Fibroblast of pulmonary artery (primary cell): ENCODE measurements at regions not wholly inside any gene's neighbourhood (a gene's known extent, or its start where the extent isn't known, plus 50 kb on each side); places are given as distances from the start of the nearest gene placed in this dataset.

ENCODE experiments used
- DNase-seq: peaks from one replicate; pipeline ENCODE4 v3.0.0-alpha.2; 2010; ENCODE audit warnings: low read depth
- H3K4me3 ChIP-seq: replicated peaks from 2 replicates; pipeline ENCODE4 v1.5.1; 2011; ENCODE audit warnings: low read depth, mild to moderate bottlenecking, control low read depth, low read length, moderate library complexity
- TF ChIP-seq, protein P1 (sequence below): IDR thresholded peaks from 2 replicates; pipeline ENCODE4 v1.5.1; 2011; ENCODE audit warnings: mild to moderate bottlenecking, control low read depth, low read length, inconsistent platforms; ENCODE audit errors: missing control alignments

DNA sequence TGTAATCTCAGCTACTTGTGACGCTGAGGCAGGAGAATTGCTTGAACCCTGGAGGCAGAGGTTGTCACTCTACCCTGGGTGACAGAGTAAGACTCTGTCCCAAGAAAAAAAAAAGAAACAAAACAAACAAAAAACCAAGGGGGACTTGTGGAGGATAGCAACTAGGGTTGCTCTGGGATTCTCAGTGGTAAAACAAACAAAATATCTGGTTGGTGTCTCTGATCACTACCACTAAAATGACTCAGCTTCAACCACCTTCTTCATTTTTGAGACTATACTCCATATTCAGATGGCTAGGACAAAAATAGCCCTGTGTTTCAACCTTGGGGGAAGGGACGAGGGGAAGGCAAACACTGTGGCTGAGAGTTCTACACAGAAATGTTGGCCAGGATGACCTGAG is 110.3 kb downstream of the ARRDC3 start:
- TF ChIP-seq, protein P1, sequence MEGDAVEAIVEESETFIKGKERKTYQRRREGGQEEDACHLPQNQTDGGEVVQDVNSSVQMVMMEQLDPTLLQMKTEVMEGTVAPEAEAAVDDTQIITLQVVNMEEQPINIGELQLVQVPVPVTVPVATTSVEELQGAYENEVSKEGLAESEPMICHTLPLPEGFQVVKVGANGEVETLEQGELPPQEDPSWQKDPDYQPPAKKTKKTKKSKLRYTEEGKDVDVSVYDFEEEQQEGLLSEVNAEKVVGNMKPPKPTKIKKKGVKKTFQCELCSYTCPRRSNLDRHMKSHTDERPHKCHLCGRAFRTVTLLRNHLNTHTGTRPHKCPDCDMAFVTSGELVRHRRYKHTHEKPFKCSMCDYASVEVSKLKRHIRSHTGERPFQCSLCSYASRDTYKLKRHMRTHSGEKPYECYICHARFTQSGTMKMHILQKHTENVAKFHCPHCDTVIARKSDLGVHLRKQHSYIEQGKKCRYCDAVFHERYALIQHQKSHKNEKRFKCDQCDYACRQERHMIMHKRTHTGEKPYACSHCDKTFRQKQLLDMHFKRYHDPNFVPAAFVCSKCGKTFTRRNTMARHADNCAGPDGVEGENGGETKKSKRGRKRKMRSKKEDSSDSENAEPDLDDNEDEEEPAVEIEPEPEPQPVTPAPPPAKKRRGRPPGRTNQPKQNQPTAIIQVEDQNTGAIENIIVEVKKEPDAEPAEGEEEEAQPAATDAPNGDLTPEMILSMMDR, result no peak
- no peak for DNase-seq

DNA sequence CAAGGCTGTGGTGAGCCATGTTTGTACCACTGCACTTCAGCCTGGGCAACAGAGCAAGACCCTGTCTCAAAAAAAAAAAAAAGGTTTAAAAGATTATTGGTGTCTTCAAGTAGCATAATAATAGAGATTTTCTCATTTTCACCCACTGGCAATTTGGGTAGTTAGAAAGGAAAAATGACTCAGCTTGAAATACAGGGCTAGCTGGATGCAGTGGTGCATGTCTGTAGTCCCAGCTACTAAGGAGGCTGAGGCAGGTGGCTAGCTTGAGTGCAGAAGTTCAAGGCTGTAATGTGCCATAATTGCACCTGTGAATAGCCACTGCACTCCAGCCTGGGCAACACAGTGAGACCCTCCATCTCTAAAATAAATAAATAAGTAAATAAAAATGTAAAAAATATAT is 111.1 kb downstream of the ARRDC3 start:
- no peak for DNase-seq
- TF ChIP-seq, protein P1, result no peak
- H3K4me3 ChIP-seq, result no peak overlapping the region

More for the DNA sequence above, 110.3 kb downstream of the ARRDC3 start:
- H3K4me3 ChIP-seq, result no peak overlapping the region

DNA sequence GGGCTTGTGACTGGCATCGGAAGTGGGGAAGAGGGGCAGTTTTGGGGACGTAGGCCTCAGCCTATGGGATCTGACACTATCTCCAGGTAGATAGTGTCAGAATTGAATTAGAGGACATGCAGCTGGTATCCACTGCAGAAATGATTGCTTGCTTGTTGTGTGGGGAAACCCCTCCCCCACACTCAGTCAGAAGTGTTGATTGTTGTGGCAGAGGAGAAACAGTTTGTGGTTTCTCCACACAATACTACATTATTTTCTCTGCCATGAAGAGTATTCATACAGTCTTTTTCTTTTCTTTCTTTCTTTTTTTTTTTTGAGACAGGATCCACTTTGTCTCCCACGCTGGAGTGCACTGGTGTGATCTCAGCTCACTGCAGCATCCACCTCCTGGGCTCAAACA is 113.9 kb downstream of the ARRDC3 start:
- no peak overlapping the region for H3K4me3 ChIP-seq
- no peak for DNase-seq
- TF ChIP-seq, protein P1, result no peak

- H3K4me3 ChIP-seq, result no peak overlapping the region
- TF ChIP-seq, protein P1, result no peak
- DNase-seq, result peak; percentile 61
These were observed 116.9 kb downstream of the ARRDC3 start for GRCh38 chr5:91266184-91266705.

- TF ChIP-seq, protein P1, result no peak
- DNase-seq, result no peak
- H3K4me3 ChIP-seq, result no peak overlapping the region
These were observed 118.6 kb downstream of the ARRDC3 start for GRCh38 chr5:91264311-91265051.

GRCh38 chr5:91263898-91264297 is 119.2 kb downstream of the ARRDC3 start:
- no peak for DNase-seq
- TF ChIP-seq, protein P1, result no peak
- H3K4me3 ChIP-seq, result no peak overlapping the region

GRCh38 chr5:91257301-91257700 is 125.8 kb downstream of the ARRDC3 start:
- no peak overlapping the region for H3K4me3 ChIP-seq
- TF ChIP-seq, protein P1, result no peak
- no peak for DNase-seq
